ENCODE measurements at regions not wholly inside any gene's neighbourhood (a gene's known extent, or its start where the extent isn't known, plus 50 kb on each side); places are given as distances from the start of the nearest gene placed in this dataset.
"Not testable (repeated sequence)": the region's sequence is repeated elsewhere in the genome, so short reads cannot be mapped to it uniquely, and the experiment has no call there.

DNA sequence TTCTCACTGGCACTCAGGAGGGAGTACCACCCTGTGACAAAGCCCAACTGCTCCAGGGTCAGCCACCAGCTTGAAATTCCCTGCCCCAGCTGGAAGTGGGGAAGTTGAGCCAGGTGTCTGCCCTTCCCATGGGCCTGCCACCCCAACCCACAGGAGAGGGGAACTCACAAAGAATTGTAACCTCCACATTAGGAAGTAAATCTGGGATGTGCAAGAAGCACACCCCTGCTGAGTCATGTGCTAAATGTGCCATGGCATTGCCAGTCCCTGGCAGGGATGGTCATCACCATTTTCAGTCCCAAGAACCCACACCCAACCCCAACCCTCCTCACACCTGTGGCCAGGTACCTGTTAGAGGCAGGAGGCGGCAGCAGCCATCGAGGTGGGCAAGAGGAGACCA, 165.2 kb upstream of the THBS1 start:
- no peak for DNase-seq

DNA sequence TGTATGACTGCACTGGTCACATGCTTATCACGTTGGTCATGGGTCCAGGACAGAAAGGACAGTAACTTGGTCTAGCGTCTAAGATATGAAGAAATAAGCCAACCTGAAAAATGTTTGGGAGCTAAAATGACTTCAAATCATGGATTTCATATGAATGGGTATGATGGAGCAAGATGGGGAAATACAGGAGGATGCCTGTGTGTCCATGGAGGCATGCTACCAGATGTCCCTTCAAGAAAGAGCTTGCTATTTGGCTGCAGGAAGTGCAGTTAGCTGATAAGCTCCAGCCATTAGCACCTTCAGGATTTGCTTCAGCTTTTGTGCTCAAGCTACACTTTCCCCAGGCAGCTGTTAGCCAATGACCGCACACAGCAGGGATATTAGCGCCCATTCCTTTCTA, 164.6 kb upstream of the THBS1 start:
- no peak for DNase-seq

- DNase-seq = no peak
Measured at GRCh38 chr15:39417366-39418134, 163.3 kb upstream of the THBS1 start.

GRCh38 chr15:39419651-39420050, 161.2 kb upstream of the THBS1 start:
- DNase-seq = no peak

GRCh38 chr15:39420123-39420852, 160.6 kb upstream of the THBS1 start:
- not testable (repeated sequence) for DNase-seq

- not testable (repeated sequence) for DNase-seq
Measured at GRCh38 chr15:39420853-39421192, 160.1 kb upstream of the THBS1 start.

DNA sequence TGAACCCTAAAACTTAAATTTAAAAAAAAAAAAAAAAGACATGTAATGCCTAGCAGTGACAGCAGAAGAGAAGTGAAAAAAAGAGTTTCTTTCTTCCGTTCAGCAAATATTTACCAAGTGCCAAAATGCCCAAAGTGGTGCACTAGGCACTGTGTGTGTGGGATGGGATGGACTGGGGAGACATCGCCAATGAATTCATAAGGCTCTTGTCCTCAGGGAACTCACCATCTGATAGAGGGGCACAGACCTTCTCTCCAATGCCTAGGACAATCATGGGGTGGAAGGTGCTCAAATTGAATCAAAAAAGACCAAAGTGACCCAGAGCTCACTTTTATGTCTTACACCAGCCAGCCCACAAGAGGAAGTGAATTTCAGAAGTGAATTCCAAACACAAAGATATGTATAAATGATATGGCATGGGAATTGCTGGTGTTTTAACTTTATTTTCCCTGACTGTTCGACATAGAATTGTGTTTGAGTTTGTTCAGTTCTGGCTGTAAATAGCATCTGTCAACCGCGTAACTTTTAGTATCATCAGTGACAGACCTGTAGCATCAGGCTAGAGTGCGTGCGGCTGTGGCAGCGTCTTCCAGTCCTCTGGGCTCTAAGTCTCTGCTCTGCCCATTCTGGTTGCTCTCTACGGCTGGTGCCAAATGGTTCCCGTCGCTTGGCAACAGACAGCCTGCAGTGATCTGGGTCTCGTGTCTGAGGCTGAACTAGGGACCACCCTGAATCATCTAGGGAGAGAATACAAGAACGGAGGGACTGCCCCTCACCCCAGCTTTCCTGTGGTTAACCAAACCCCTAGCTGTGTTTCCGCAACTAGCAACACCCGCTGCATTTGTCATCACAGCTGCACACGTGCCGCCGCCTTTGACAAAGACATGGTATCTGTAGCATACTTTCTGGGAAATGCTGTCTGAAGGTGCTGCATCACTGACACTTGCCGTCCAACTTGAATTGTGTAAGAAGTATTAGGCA, 154.0 kb upstream of the THBS1 start:
- peak; percentile 85 for DNase-seq

- no peak for DNase-seq
Measured at GRCh38 chr15:39427705-39428104, 153.2 kb upstream of the THBS1 start.

GRCh38 chr15:39429898-39430357, 151.0 kb upstream of the THBS1 start:
- DNase-seq = no peak

GRCh38 chr15:39430389-39430788, 150.5 kb upstream of the THBS1 start:
- no peak for DNase-seq

DNA sequence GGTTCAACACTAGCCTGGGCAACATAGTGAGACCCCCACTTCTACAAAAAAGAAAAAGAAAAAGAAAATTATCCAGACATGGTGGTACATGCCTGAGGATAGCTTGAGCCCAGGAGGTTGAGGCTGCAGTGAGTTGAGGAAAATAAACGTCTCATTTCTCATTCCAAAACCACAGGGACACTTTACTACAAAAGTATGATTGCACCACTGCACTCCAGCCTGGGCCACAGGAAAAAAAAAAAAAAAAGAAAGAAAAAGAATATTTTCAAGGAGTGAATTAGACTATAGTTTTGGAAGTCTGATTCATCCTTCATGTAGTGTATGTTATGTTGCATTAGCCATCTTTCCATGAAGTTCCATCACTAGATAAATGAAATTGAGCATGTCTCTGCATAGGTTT, 149.5 kb upstream of the THBS1 start:
- DNase-seq = no peak

DNA sequence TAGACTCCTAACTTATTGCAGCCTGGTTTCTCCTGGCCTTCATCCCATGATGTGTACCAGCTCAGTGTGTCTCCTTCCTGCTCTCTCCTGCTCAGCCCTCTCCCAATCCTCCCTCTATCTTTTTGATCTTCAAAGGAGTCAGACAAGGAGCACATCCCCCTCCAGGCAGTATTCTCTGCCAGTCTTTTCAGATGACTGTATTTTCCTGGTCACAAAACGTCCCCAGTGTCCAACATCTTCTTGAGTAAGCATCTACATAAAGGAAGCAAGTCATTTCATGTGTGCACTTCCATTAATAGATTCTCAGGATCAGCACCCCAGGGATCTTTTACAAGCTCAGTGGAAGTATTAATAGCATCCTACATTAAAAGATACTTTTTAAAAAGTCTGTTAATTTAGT, 148.9 kb upstream of the THBS1 start:
- no peak for DNase-seq

DNA sequence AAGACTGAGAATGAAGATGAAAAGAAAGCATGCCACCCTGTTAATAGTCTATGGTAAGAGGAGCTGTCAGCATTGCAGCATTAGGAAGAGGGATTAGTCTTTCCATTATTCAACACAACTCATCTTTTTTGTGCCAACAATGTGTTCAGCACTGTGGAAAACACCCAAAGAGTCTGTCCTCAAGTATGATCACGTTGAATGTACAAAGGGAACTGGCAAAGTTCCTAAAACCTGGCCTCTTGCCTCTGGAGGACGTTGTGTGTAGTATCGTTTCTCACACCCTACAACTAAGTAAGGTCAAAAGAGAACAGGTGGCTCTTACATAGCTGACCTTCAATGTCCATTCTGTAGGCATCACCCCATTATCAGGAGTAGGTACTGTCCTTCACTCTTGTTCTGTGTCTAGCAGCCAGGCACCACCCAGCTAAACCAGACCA, 147.9 kb upstream of the THBS1 start:
- DNase-seq = no peak

DNA sequence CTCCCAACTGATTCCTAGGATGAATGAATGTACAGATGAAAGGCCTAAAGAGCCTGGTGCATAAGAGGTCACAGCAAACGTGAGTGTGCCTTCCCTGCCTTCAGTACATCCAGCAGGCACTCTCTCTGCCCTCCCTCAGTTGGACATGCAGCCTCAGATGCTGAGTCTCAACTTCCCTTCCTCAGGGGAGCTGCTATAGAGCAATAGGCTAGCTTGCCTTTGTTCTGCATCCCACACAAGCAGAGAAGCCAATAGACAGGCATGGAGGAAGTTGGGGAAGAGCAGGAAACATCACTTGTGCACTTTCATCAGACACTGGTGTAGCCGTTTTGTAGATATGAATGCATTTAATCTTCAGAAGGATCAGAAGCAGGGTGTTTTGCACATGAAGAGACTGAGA, 147.5 kb upstream of the THBS1 start:
- DNase-seq = no peak

GRCh38 chr15:39434163-39434562, 146.7 kb upstream of the THBS1 start:
- no peak for DNase-seq

DNA sequence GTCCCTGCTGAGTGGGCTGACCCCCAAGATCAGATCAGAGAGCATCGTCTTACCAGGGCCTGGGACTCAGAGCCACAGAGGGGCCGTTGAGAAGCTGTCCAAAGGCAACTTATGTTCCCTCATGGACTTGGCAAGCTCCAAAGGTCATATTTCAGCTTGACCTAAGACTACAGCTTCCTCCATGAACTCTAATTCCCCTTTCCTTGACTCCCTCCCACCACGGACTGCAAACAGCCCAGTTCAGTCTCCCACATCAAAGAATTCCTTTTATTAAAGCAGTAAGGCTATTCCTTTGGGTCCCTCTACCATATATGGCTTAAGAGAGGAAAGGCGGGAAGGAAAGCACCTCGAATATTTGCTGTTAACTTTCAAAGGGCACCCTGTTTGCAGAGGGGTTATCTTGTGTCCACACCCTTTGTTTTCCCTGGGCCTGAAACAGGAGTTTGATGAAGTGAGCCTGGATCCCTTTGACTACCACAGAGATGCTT, 146.1 kb upstream of the THBS1 start:
- no peak for DNase-seq

DNA sequence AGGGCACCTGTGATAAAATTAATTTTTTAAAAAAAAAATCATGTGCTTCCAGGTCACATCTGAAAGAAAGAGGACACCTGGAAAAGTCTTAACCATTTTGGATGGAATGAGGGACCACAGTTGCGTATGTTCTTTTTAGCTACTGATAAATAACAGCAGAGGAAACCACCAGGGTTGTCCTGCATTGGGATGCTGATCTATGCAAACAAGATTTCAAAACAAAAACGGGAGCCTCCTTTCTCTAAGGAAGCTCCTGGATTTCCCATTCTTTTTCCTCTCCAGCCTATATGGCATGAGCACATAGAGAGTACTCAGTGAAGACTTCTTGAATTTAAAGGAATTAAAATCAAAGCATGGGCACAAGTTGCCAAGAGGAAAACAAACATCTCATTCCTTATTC, 145.6 kb upstream of the THBS1 start:
- no peak for DNase-seq

GRCh38 chr15:39438260-39438659, 142.6 kb upstream of the THBS1 start:
- no peak for DNase-seq

DNA sequence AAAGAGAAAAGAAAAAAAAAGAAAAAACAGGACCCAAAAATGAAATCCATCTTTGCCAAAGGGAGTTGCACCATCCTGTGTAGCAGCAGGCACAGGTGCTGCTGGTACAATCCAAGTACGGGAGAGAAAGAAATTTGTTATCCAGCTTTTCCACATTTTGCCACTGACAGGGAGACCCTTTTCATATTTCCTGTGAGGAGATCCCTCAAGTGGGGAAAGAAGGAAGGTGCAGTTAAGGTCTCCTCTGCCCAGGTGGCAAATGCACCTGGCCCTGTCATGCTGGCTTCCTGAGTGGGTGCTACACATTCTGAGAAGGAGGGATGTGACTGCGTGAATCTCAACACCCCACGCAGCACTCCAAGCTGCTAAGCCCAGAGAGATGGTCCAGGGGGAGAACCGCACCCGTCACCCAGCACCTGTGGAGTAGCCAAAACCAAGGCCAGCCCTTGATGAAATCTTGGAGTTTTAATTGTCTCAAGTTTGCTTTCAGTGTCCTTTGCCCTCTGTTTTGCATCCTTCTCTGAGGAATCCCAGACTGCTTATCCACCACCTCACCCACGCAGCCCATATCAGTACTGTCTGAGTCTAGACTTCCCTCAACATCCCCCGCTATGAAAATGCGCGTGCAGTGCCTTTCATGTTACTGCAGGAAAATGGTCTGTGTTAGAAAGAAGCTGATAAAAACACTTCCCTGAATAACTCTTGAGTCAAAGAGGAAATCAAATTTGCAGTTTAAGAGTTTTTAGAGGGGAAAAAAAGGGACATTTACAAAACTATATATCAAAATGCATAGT, 141.9 kb upstream of the THBS1 start:
- DNase-seq = no peak

DNA sequence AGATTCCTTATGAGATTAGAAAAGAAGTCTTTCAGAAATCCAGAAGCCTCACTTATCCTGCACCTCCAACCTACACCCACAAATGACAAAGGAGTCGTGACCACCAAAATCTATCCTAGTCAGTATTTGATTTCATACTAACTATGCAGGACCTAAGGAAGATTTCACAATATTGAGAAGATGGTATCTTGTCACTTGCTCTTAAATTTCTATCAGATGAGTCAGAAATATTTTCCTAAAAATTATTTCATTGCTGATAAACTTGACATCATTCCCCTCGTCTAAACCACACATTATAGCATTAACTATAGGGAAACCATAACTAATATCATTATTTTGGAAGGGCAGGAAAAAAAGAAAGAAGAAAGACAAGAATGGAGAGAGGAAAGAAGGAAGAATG, 138.0 kb upstream of the THBS1 start:
- no peak for DNase-seq

GRCh38 chr15:39443659-39444219, 137.1 kb upstream of the THBS1 start:
- DNase-seq = no peak

Measured in stimulated activated CD4-positive, alpha-beta T cell treated with anti-CD3 and anti-CD28 coated beads, Interleukin-1b, Interleukin-23, amount 100 ng/mL, for 48 hours (primary cell).